Karpas-422 (cell line): ENCODE measurements at regions not wholly inside any gene's neighbourhood (a gene's known extent, or its start where the extent isn't known, plus 50 kb on each side); places are given as distances from the start of the nearest gene placed in this dataset.

ENCODE experiments used
- DNase-seq: peaks from one replicate; pipeline ENCODE4 v3.0.0-alpha.2; 2015
- H2AFZ ChIP-seq: fragments of 200-600 bp; sonication (generic); 2 replicates; pipeline ENCODE4 v1.6.1; 2014; ENCODE audit warnings: antibody characterized with exemption, low read length, mixed read lengths
- H3K27ac ChIP-seq: fragments of 200-600 bp; sonication (generic); 2 replicates; pipeline ENCODE4 v1.5.1; 2014; ENCODE audit warnings: mild to moderate bottlenecking, low read length, moderate library complexity
- H3K27me3 ChIP-seq: fragments of 200-600 bp; sonication (generic); 2 replicates; pipeline ENCODE4 v1.6.1; 2014; ENCODE audit warnings: low read length, mixed read lengths
- H3K36me3 ChIP-seq: fragments of 200-600 bp; sonication (generic); 2 replicates; pipeline ENCODE4 v1.6.1; 2014; ENCODE audit warnings: low read length, mixed read lengths; ENCODE audit not compliant: insufficient read depth
- H3K4me1 ChIP-seq: fragments of 200-600 bp; sonication (generic); 2 replicates; pipeline ENCODE4 v1.6.1; 2014; ENCODE audit warnings: mild to moderate bottlenecking, low read length, mixed read lengths
- H3K4me2 ChIP-seq: fragments of 200-600 bp; sonication (generic); 2 replicates; pipeline ENCODE4 v1.6.1; 2014; ENCODE audit warnings: low read length, low read depth, mild to moderate bottlenecking; ENCODE audit not compliant: poor library complexity, severe bottlenecking
- H3K4me3 ChIP-seq: fragments of 200-600 bp; sonication (generic); 2 replicates; pipeline ENCODE4 v1.5.1; 2014; ENCODE audit warnings: mild to moderate bottlenecking, antibody characterized with exemption, low read length, mixed read lengths
- H3K79me2 ChIP-seq: fragments of 200-600 bp; sonication (generic); 2 replicates; pipeline ENCODE4 v1.6.1; 2014; ENCODE audit warnings: mild to moderate bottlenecking, low read length, mixed read lengths
- H3K9ac ChIP-seq: fragments of 200-600 bp; sonication (generic); 2 replicates; pipeline ENCODE4 v1.6.0; 2014; ENCODE audit warnings: low read length
- H3K9me2 ChIP-seq: fragments of 200-600 bp; sonication (generic), shearing (Covaris generic); replicated peaks from 2 replicates; pipeline ENCODE4 v1.6.0; 2014; ENCODE audit warnings: mild to moderate bottlenecking, low read length, moderate library complexity; ENCODE audit not compliant: insufficient read depth
- H3K9me3 ChIP-seq: fragments of 300-700, 200-600 bp; sonication (generic); 2 replicates; pipeline ENCODE4 v1.6.1; 2014; ENCODE audit warnings: low read length, mixed read lengths
- H4K20me1 ChIP-seq: fragments of 200-600 bp; sonication (generic); 2 replicates; pipeline ENCODE4 v1.6.1; 2014; ENCODE audit warnings: mild to moderate bottlenecking, antibody characterized with exemption, low read length, low read depth; ENCODE audit not compliant: insufficient read depth

DNA sequence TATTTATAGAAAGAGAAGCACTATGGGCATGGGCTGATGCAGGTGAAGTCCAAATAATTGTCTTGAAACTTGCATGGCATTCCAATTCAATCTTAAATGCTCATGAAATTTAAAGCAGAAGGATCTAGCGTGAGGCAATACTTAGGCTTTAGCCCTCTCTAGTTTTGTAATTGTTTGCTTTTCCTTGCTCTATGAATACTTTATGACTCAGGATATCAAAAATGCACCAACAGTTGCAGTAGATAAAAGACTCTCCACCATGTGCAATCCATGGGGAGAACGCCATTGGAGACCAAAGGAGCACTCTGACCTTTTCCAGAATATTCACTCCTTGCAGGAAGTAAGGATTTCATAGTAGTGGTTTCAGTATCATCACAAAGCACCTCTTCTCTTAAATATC lies 436.4 kb downstream of the LRRIQ3 start:
- H3K4me3 ChIP-seq = no peak overlapping the region
- H3K4me2 ChIP-seq = no peak overlapping the region
- H3K36me3 ChIP-seq = no peaks in the 10 kb centered on the region
- H3K9ac ChIP-seq = no peak overlapping the region
- peaks cover 2% of the 10 kb centered on the region; the same call in 1 of the 2 replicates for H3K9me3 ChIP-seq
- H3K9me2 ChIP-seq = no peaks in the 10 kb centered on the region
- H2AFZ ChIP-seq = no peak overlapping the region
- H3K27me3 ChIP-seq = no peaks in the 10 kb centered on the region
- DNase-seq = no peak
- no peak overlapping the region for H3K27ac ChIP-seq
- no peaks in the 10 kb centered on the region for H3K4me1 ChIP-seq
- no peaks in the 10 kb centered on the region for H4K20me1 ChIP-seq
- H3K79me2 ChIP-seq = no peaks in the 10 kb centered on the region

DNA sequence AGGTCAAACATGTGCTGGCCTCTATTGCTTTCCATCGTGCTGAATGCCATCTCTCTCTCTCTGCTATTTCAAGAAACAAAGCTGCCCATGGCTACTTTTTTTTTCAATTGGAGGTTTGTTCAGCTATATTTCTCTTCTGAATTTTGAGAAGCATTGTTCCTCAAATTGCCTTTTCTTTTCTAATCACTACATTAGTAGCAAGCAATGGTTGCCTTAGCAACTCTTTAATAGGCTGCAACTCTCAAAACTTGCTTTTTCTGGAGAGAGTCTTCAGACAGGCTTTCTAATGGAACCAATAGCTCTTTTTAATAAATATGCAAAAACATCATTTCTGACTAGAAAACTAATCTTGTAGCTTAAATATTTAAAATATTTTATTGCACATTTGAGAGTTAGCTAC lies 439.0 kb downstream of the LRRIQ3 start:
- H3K4me3 ChIP-seq = no peak overlapping the region

DNA sequence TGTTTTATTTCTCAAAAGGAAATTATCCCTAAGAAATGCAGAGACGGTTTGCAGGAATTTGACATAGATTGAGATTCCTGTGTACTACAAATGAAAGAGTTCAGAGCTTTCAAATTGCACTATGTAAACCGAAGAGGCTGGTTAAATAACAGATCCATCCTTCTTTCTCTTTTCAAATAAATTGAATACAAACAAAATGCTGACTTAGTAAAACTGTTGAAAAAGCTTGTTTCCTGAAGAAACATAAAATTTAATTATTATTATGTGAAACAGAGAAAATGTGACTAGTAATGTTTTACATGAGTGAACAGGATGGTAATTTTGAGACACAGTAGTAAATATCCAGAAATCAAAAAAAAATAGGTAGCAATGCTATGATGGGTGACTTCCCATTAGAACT lies 441.2 kb downstream of the LRRIQ3 start:
- no peak for DNase-seq
- no peak overlapping the region for H3K4me2 ChIP-seq

More for the DNA sequence above, 439.0 kb downstream of the LRRIQ3 start:
- no peaks in the 10 kb centered on the region for H3K36me3 ChIP-seq
- H3K27me3 ChIP-seq = no peaks in the 10 kb centered on the region
- H2AFZ ChIP-seq = no peak overlapping the region
- H3K4me2 ChIP-seq = no peak overlapping the region
- H3K79me2 ChIP-seq = no peaks in the 10 kb centered on the region
- no peaks in the 10 kb centered on the region for H3K4me1 ChIP-seq
- no peak overlapping the region for H3K27ac ChIP-seq
- no peaks in the 10 kb centered on the region for H4K20me1 ChIP-seq
- H3K9me3 ChIP-seq = peaks cover 6% of the 10 kb centered on the region
- no peaks in the 10 kb centered on the region for H3K9me2 ChIP-seq
- no peak overlapping the region for H3K9ac ChIP-seq
- no peak for DNase-seq

DNA sequence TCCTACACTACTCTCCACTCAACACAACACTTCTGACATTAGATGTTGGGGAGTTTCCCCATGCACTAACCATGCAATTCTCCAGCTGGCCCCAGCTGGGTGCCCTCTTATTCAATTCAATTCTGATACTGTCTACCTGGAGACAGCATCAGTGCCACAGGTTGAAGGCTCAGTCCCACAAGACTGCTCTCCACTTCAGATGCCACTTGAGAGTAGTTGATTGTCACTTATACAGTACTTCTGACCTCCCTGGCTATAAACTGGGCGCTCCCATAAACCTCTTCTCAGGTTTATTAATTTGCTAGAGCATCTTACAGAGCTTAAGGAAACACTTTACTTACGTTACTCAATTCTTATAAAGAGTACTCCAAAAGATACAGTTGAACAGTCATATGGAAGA lies 442.3 kb downstream of the LRRIQ3 start:
- no peak overlapping the region for H2AFZ ChIP-seq
- H3K36me3 ChIP-seq = no peaks in the 10 kb centered on the region
- no peak overlapping the region for H3K9ac ChIP-seq
- H3K4me1 ChIP-seq = no peaks in the 10 kb centered on the region
- no peaks in the 10 kb centered on the region for H3K79me2 ChIP-seq
- DNase-seq = no peak
- no peak overlapping the region for H3K4me2 ChIP-seq
- no peaks in the 10 kb centered on the region for H3K27me3 ChIP-seq
- no peaks in the 10 kb centered on the region for H3K9me2 ChIP-seq
- peaks cover 18% of the 10 kb centered on the region for H3K9me3 ChIP-seq
- no peak overlapping the region for H3K27ac ChIP-seq
- H3K4me3 ChIP-seq = no peak overlapping the region
- no peaks in the 10 kb centered on the region for H4K20me1 ChIP-seq

More for the DNA sequence above, 441.2 kb downstream of the LRRIQ3 start:
- H3K36me3 ChIP-seq = no peaks in the 10 kb centered on the region
- H3K9me2 ChIP-seq = no peaks in the 10 kb centered on the region
- H3K4me1 ChIP-seq = no peaks in the 10 kb centered on the region
- no peaks in the 10 kb centered on the region for H4K20me1 ChIP-seq
- no peak overlapping the region for H3K4me3 ChIP-seq
- H3K9ac ChIP-seq = no peak overlapping the region
- H3K9me3 ChIP-seq = peaks cover 11% of the 10 kb centered on the region
- H3K27ac ChIP-seq = no peak overlapping the region
- H3K79me2 ChIP-seq = no peaks in the 10 kb centered on the region
- H3K27me3 ChIP-seq = no peaks in the 10 kb centered on the region
- no peak overlapping the region for H2AFZ ChIP-seq

DNA sequence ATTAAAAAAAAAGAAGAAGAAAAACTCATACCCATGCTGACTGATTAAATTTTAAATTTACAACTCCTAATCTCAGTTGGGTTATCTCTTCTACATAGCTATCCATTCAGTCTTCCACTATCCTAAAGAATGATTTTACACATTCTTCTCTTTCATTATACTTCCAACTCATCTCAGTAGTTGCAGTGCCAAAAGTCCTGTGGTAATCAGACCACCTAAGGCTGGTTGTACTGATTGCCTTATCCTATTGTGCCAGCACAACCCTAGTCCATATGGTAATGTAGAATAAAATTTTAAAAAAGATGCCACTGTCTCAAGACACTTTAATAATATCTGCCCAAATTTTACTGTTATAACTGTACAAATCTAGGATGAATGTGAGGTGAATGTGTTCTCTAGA lies 448.0 kb downstream of the LRRIQ3 start:
- Histone ChIP-seq H3K9me3 (peaks cover 30% of the 10 kb centered on the region), H3K9ac (no peak overlapping the region), H3K4me3 (no peak overlapping the region)

DNA sequence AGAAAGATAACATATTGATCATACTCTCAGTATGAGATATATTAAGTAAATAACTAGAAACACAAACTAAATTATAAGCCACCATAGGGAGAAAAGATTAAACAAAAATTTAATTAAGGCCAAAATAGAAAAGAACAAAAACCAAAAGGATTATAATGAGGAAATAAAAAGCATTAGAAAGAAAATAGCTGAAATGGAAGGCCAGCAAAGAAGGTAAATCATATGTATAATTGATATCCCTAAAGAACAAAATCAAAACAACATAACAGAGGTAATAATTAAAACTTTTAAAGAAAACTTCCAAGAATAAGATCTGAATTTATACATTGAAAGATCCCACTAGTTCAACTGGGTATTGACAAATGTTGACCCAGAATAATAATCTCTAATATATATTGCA lies 453.0 kb downstream of the LRRIQ3 start:
- H3K4me2 ChIP-seq = no peak overlapping the region
- H3K27me3 ChIP-seq = no peaks in the 10 kb centered on the region
- no peaks in the 10 kb centered on the region for H4K20me1 ChIP-seq
- no peak overlapping the region for H3K27ac ChIP-seq
- no peak overlapping the region for H3K9ac ChIP-seq
- DNase-seq = no peak
- H3K79me2 ChIP-seq = no peaks in the 10 kb centered on the region
- no peaks in the 10 kb centered on the region for H3K36me3 ChIP-seq
- H2AFZ ChIP-seq = no peak overlapping the region
- H3K4me3 ChIP-seq = no peak overlapping the region
- no peaks in the 10 kb centered on the region for H3K9me2 ChIP-seq
- no peaks in the 10 kb centered on the region for H3K4me1 ChIP-seq
- H3K9me3 ChIP-seq = peaks cover 27% of the 10 kb centered on the region

More for the DNA sequence above, 448.0 kb downstream of the LRRIQ3 start:
- Histone ChIP-seq H3K4me2 (no peak overlapping the region), H2AFZ (no peak overlapping the region), H4K20me1 (no peaks in the 10 kb centered on the region), H3K27me3 (no peaks in the 10 kb centered on the region), H3K27ac (no peak overlapping the region), H3K36me3 (no peaks in the 10 kb centered on the region), H3K4me1 (no peaks in the 10 kb centered on the region), H3K79me2 (no peaks in the 10 kb centered on the region), H3K9me2 (no peaks in the 10 kb centered on the region)
- no peak for DNase-seq

DNA sequence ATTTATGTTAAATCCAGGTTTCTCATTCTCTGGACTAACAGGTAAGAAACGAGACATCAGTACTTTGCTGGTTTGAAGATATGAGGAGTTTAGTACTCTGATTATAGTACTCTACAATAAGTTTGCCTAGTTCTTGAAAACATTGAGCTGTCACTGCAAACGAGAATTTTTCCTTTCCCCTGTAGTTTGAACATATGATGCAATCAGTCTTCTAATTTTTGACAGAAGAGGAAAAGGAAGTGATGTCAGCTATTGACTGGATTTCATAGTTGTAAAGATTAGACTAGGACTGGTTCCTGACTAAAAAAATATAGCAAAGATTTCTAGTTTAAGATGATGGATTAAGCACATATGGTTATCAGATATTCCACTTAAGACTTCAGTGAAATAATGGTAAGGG lies 461.9 kb downstream of the LRRIQ3 start:
- Histone ChIP-seq H2AFZ (no peak overlapping the region), H3K9me3 (peaks cover 10% of the 10 kb centered on the region; the same call in 1 of the 2 replicates), H3K27me3 (no peaks in the 10 kb centered on the region), H4K20me1 (no peaks in the 10 kb centered on the region), H3K4me1 (no peaks in the 10 kb centered on the region), H3K9me2 (no peaks in the 10 kb centered on the region), H3K4me3 (no peak overlapping the region), H3K27ac (no peak overlapping the region), H3K79me2 (no peaks in the 10 kb centered on the region), H3K9ac (no peak overlapping the region), H3K36me3 (no peaks in the 10 kb centered on the region), H3K4me2 (no peak overlapping the region)
- DNase-seq = no peak

DNA sequence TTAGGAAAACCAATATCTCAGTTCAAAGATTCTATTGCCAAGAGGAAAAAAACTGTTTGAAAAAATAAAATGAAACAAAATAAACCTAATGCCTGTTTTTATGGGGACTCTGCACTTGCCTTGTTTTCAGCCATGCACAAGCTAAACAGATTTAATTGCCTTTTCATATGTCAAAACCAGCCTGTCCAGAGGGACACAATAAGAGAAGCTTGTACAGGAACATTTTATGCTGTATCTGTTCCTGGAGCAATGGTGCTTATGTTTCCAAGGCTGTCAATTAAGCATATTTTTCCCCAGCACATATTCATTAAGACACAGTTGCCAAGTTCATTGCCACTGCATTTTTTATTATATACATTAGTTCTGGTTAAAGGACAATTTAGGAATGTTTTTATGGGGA lies 470.9 kb downstream of the LRRIQ3 start:
- no peak overlapping the region for H3K9ac ChIP-seq
- H3K27me3 ChIP-seq = no peaks in the 10 kb centered on the region
- H3K79me2 ChIP-seq = no peaks in the 10 kb centered on the region
- no peaks in the 10 kb centered on the region for H3K9me2 ChIP-seq
- no peak for DNase-seq
- H3K9me3 ChIP-seq = peaks cover 11% of the 10 kb centered on the region
- H2AFZ ChIP-seq = no peak overlapping the region
- H3K4me3 ChIP-seq = no peak overlapping the region
- H3K27ac ChIP-seq = no peak overlapping the region
- no peaks in the 10 kb centered on the region for H3K4me1 ChIP-seq
- no peaks in the 10 kb centered on the region for H4K20me1 ChIP-seq
- H3K4me2 ChIP-seq = no peak overlapping the region
- no peaks in the 10 kb centered on the region for H3K36me3 ChIP-seq

DNA sequence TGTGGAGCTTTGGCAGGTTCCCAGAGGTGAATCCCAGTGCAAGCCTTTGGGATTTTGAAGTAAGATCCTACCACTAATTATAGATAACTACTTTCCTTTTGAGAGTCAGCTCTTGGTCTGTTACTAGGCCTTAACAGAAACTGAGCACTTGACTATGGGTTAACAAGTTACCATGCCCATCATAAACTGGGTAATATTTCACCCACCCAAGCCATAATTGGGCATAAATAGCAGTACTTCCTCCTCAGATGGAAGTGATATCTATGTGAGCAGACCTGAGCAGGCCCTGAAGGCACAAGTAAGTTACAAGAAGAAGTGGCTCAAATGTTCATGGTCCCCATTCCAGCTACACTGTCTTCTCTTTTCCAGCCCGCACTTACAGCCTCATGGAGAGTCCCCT lies 475.9 kb downstream of the LRRIQ3 start:
- no peak for DNase-seq
- Histone ChIP-seq H3K9me2 (no peaks in the 10 kb centered on the region), H3K9me3 (peaks cover 26% of the 10 kb centered on the region), H3K36me3 (no peaks in the 10 kb centered on the region), H3K4me1 (no peaks in the 10 kb centered on the region), H4K20me1 (no peaks in the 10 kb centered on the region), H3K9ac (no peak overlapping the region), H3K27me3 (no peaks in the 10 kb centered on the region), H3K4me3 (no peak overlapping the region), H3K79me2 (no peaks in the 10 kb centered on the region), H3K27ac (no peak overlapping the region), H2AFZ (no peak overlapping the region), H3K4me2 (no peak overlapping the region)
